HG02759 (cell line): ENCODE measurements at regions not wholly inside any gene's neighbourhood (a gene's known extent, or its start where the extent isn't known, plus 50 kb on each side); places are given as distances from the start of the nearest gene placed in this dataset.

Source experiments
- ATAC-seq: cut with Tn5 transposase; IDR thresholded peaks from one replicate; pipeline ENCODE4 v1.9.1; 2021; ENCODE audit warnings: mild to moderate bottlenecking, moderate library complexity; ENCODE audit not compliant: unreplicated experiment

DNA sequence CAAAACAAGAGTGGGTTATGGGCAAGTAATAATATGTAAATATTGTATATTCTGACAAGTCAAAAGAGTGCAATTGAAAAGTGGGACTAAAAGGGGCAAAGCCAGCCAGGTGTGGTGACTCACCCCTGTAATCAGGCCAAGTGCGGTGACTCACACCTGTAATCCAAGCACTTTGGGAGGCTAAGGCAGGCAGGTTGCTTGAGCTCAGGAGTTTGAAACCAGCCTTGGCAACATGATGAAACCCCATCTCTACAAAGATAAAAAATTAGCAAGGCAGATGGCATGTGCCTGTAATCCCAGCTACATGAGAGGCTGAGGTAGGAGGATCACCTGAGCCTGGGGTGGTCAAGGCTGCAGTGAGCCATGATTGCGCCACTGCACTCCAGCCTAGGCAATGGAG lies 304.0 kb downstream of the HHIPL2 start:
- ATAC-seq, result no peak

DNA sequence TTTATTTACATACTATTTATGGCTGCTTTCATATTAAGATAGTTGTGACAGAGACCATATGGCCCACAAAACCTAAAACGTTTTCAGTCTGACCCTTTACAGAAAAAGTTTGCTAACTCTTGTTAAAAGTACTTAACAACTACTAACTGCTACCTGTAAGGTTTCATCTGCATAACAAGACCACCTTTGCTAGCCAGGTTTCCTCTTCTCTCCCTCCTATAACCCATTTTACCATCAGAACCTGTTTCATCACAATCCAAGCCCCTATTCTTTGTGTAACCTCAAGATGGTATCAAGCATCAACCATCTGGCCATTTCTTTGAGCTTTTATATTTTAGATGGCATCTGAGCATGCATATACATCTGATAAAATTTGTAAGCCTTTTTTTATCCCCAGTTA lies 305.4 kb downstream of the HHIPL2 start:
- ATAC-seq, result no peak

DNA sequence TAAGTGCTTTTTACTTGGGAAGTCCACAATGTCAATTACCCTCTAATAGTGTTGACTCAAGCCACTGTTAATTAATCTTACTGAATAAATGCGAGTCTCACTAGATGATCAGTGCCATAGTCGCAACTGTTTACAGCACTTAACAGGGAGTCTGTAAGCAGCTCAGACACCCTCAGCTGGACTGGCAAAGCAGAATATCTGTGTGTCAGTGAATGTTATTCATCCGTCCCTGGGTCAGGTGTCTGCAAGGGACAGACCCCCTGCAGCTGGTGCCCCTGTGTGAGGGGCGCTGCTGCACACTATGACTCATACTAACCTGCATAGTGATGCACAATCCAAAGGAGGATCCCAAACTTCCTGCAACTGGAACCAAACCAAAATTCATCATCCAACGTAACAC lies 306.5 kb downstream of the HHIPL2 start:
- no peak for ATAC-seq

DNA sequence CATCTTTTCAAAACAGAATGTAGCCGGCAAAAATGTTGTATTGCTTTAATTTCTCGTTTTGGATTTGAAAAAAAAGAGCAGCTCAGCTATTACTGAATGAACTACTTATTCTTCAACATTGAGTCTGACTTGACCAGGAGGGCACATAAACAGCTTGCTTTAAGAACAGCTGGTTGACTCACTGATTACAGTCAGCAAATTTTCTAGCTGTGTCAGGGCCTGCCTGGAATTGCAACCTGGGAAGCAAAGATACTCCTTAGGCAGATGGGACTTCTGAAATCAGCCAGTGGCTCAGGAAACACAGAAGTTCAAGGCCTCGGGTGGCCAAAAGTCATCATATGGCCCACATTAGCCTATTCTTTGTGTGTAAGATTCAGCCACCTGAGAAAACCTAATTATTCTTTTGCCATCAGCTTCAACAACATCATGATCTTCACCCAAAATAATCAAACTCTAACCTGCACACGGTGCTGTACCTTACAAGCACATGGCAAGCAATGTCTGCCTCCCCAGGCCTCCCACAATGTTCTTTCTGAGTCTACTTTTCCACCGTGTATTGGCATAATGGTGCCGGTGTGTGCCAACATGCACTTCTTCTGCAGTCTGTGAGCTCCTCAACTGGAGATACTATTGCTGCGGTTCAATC lies 307.2 kb downstream of the HHIPL2 start:
- ATAC-seq, result no peak

DNA sequence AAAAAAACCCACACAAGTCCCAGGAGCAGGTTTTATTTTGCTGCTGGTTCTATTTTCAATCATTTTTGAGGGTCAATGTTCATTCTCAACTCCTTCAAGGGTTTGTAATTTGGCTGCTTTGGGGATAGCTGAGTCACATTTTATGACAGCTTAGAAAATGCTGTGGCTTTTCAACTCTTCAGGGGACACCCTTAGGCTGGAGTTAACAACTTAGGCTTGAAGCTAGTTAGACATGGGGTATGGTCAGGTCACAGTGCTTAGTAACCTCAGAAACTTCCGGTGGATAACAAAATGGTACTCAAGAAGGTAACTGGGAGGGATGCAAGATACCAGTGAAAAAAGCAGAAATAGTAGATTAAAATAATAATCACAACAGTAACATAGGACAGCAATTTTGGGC lies 308.8 kb downstream of the HHIPL2 start:
- no peak for ATAC-seq

DNA sequence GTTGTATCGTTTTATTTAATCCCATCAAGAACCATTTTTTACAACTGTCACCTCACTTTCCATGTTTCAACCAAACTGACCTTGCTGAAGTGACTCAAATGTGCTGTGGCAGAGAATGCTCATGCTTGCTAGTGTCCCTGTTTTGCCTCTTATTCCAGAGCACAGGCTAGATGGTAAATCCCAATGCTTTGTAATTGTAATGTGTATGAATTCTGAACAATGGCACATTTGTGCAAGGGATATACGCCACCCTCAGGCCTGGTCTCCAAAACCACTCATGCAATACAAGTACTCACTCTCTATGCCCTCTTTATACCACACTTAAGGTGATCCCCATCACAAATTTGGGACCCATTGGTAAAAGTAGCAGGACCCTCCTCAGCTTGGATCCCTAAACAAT lies 313.6 kb downstream of the HHIPL2 start:
- no peak for ATAC-seq

DNA sequence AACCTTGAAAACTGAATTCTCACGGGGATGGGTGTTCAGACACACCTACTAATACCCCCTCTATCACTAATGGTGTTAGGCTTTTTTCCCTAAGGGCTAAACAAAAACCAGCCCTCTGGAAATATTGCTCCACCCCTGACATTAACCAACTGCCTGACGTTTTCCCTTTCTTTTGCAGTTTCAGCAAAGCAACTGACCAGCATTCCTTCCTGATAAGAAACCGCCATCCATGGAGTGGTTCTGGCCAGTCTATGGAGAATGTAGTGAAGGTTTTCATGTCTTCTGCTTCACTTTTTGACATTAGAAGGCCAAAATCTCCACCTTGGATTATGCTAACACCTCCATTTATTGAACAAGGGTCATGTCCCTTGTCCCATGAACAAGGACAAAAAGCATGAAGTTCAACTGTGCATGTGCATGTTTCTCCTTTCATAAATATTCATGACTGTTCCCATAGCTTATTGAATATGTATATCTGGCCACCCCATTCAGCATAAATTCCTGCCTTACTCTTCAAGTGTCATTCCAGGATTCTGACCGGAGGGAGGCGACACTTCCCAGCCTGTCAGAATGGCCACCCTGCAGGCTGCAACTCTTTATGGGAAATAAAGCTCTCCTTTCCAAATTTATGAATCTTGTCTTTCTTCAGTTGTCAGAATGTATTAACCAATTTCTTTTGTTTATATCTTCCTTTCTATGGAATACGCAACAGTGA lies 314.3 kb downstream of the HHIPL2 start:
- ATAC-seq, result no peak

DNA sequence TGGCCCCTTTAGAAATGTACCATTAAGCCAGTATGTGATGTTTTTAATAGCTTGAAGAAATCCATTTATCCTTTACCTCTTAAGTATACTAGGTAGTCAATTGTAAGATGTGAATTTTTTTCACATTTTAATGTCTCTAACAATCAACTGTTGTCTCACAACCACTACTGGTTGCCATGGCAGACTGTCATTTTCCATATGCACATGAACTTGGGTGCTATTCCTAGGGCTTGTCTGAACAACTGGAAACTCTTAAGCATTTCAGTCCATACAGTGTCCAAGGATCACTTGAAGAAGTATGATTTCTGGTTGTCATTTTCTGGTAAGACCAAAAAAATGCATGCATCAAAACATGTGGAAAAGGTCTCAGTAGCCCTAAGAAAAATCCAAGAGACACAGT lies 315.1 kb downstream of the HHIPL2 start:
- ATAC-seq, result no peak

DNA sequence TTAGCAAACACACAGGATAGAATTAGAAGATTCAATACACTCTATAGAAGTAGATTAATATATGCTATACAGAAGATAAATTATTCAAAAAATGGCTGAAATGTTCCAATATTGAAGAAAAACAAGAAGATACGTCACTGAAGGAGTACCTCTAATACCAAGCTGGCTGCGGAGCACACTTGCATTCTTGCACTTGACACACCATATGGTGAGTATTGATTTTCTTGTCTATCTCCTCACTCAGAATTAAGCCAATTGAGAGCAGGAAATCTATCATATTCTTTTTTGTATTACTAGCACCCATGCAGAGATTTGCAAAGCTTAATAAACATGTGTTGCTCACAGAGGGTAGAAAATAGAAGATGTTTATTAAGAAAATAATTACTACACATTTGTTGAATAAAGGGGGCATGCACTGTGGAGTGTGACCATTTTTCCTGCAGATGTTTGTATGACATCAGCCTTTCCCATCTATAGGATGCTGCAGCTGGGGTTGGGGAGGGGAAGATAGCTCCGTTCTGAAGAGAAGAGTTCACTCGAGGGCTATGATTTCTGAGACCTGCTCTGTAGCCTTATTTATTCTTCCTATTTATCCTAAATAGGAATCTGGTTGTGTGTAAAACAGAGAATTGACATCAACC lies 318.1 kb downstream of the HHIPL2 start:
- ATAC-seq, result no peak

DNA sequence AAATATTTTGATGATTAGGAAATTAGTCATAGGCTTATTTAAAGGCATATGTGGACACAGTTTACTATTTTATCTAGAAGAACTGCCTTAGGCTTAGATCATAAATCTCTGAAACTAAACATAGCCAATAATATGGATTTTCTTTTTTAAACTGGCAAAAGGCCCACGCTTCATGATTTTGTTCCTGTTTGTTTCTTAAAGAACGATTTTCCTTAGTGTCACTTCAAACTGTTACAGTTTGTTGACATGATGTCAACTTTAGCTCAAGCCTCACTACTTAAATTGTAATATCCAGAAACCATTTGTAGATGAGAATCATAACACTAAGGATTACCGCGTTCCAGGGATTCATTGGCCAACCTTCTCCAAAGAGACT lies 322.6 kb downstream of the HHIPL2 start:
- ATAC-seq, result no peak

DNA sequence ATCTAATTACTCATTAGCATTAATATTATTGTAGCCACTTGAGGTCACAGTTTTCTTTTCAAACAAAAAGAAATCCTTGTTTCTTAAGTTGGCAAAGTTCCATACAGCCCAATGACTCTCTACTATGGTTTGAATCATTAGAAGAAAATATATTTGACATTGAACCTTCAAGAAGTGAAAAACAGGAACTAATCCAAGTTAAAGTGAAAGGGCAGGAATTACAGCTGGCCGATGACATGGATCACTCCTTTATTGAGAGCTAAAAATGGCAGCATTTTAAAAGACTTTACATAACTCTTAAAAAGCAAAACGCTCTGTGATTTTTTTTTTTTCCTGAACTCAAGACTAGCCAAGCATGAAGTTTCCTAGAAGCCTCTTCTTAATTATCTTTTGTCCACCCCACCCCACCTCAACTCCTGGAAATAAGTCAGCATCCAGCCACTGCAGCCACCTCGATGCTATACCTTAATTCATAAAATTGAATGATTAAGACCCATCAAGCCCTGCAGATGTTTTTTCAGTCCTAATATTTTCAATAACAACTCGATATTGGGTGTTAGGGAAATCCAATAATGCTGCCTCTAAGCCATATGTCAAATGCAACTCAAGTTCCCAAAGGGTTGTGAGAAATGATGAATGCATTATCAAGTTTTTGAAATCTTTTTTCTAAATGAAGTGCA lies 323.1 kb downstream of the HHIPL2 start:
- no peak for ATAC-seq

DNA sequence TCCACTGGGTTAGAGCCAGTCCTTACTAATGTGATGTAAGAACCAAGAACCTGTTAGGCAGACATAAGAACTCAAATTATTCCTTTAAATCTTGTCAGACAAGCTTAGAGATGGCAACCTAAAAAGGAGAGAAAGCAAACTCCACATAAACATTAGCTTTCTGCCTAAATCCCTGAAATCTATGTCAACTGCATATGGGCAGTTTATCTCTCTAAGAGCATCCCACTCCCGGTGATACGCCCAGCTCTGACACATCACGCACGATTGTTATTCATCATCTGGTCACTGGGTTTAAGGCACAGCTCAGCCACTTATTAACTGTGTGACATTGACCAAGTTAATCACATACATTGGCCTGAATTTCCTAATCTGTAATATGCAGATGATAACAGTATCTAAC lies 323.7 kb downstream of the HHIPL2 start:
- ATAC-seq, result no peak

DNA sequence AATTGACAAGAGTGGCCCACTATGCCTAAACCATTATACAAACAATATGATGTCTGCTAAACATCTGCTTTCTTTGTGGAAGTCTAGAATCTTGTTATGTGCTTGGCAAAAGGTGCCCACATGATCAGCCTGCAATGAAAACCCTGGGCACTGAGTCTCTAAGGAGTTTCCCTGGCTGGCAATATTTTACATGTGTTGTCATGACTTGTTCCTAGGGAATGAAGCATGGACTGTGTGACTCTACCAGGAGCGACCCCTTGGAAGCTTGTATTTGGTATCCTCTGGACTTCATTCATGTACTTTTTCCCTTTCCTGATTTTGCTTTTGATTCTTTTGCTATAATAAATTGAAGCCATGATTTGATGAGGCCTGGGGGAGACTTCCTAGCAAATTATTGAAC lies 324.9 kb downstream of the HHIPL2 start:
- no peak for ATAC-seq

DNA sequence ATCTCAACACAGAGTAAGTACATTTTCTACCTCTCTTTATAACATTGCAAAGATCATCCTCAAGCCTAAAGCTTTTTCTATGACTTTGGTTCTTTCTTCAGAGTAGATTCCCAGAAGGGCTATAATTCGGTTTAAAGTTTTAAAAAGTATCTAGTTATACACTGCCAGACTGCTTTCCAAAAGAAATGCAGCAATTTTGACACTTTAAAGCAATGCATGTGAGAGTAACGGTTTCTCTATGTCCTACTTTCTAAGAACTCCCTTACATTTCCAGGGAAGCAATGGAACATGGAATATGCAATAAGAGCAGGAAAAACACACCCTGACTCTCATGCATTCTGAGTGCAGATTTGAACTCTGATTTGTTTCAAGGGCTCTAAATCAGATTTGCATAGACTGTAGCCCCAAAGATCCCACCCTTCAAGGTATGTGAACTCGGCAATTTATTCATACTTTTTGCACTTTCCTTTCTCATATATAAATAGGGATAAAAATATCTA lies 331.6 kb downstream of the HHIPL2 start:
- no peak for ATAC-seq

DNA sequence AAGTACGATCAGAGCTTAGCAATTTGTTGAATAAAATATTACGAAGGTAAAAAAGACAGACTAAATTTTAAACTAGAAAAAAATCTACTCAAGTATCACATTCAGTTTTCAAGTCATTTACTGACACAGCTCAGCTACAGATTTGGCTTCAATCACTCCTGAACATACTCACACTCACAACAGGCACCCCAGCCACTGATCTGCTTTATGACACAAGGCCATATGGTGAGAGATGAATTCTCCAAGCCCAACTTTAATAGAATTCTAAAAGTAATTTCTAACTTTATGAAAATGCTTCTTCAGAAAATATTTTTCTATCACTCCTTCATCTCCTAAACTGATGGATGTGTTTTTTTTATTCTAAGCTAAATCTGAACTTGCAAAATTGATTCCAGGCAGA lies 337.1 kb downstream of the HHIPL2 start:
- no peak for ATAC-seq

DNA sequence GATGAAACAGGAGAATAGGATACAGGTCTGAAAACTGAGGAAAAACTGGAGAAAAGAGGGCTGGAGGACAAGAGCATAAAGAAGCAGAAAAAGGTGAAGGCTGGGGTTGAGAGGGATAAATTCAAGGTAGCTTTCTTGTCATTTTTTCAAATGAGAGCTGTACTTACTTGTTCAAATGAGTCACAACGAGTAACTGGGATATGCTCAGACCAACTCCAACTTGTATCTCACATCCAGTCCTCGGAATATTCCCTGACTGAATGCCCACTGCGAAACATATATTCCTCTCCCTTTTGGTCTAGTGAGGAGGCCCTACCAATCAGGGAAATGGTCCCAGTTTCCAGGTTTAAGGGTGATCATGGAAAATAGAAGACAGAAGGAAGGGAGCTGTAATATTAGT lies 343.4 kb downstream of the HHIPL2 start:
- ATAC-seq, result no peak

DNA sequence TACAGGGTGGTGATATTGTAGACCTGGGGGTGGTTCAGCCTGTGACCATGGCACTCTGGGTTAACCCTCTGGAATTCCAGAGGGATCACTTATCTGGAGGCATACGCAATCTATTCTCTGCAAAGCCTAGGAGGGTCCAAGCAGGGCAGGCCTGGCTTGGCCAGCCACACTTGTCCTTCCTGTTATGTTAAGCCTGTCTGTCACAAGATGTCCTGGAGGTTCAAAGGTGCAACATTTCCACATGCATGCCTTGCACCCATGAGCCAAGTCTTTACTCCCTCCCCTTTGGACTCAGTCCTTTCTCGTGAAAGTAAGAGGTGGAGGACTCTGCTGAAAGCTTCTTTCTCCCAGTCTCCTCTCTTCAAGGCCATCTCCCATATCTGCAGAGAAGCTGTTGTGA lies 345.1 kb downstream of the HHIPL2 start:
- no peak for ATAC-seq

DNA sequence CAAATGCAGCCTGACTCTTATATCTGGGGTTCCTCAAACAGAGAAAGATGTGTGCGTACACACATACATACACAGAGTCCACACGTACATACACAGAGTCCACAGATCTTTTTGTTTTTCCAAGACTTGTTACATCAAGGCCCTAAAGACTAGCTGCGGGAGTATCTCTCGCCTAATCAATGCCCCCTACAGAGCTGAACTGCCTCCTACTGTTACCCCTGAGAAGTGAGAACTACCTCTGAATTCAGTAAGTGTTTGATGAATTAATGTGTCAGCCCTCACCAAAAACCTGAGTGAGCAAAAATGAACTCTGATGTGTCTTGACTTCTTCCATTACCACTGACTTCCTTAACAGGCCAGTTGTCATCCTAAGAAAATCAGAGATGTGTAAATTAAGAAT lies 351.2 kb downstream of the HHIPL2 start:
- ATAC-seq, result no peak

DNA sequence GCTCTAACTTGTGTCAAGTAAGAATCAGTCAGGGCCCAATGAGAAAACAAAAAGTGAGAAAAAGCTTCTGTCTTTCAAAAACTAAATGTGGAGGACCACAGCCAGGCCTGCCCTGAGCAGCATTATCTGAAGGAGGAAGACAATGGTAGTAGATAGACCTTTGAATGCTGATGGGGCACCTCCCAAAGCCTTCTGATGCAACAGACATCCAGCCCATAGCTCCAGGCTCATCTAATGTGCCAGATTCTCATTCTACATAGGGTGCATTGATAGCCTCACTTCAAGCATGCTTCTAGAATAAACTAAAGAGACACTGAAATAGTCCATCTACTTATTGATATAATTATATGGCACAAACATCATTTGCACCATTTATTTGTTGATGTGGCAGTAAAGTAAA lies 351.6 kb downstream of the HHIPL2 start:
- no peak for ATAC-seq

DNA sequence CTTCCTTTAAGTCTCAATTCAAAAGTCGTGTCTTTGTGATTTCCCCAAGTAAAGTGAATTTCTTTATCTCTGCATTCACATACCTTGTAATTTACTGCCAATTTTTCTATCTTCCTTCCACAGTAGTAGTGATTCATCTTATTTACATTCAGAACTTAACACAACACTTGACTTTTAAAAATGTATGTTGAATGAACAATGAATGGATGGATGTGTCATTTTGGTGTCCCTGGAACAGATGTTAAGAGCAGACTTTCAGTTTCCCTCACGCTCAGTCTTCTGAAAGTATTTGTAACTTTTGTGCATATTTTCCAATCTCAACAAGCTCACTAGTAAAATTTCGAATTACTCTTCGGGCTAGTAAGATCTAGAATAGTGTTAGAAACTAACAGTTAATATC lies 352.0 kb downstream of the HHIPL2 start:
- no peak for ATAC-seq

DNA sequence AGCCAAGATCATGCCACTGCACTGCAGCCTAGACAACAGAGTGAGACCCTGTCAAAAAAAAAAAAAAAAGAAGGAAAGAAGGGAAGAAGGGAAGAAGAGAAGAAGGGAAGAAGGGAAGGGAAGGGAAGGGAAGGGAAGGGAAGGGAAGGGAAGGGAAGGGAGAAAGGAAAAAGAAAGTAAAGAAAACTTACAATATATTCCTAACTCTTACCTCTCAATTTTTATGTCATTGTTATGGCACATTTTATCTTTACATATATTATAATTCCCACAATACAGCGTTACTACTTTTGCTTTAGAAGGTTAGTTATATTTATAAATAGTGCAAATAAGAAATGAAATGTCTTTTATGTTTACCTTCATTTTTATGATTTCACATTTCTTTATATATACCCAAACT lies 358.7 kb downstream of the HHIPL2 start:
- ATAC-seq, result no peak
